ENCODE measurements at regions not wholly inside any gene's neighbourhood (a gene's known extent, or its start where the extent isn't known, plus 50 kb on each side); places are given as distances from the start of the nearest gene placed in this dataset.

DNA sequence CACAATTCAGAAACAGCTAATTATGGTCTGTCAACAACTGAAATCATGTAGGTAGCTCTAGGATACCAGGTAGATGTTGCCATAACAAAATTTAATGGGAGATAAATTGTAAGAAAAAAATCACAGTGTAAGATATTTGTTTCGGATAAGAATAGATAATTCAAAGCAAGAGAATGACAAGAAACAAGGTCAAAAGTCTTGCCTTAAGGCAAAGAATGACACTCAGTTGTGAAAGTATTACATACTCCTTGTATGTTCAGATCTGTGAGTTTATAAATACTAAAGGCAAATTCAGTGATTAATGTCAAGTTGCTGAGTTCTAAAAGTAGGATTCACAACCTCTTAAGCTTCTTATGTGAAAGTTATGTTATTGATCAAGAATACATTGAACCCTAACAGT is 772.2 kb upstream of the SGO1 start:
- H3K9ac ChIP-seq (ENCODE audit: extremely low read depth, insufficient read length, low read length), result no peak overlapping the region
- H3K56ac ChIP-seq (ENCODE audit: insufficient read length, low read depth, low read length), result no peak overlapping the region
- H3T11ph ChIP-seq (ENCODE audit: low read length), result no peak overlapping the region
- H3K9me3 ChIP-seq (ENCODE audit: control insufficient read depth, low read depth, low read length), result no peaks in the 10 kb centered on the region
- no peak overlapping the region for H2AFZ ChIP-seq (ENCODE audit: low read length)
- H3K27me3 Mint-ChIP-seq (ENCODE audit: low read depth), result no peaks in the 10 kb centered on the region
- H3K18ac ChIP-seq (ENCODE audit: insufficient read length, low read depth, low read length), result no peak overlapping the region
- H4K5ac ChIP-seq (ENCODE audit: insufficient read length, low read depth, low read length), result no peak overlapping the region
- H3K4me1 Mint-ChIP-seq, result peaks cover 8 to 18% of the 10 kb centered on the region in 2 experiments
- H3K4ac ChIP-seq (ENCODE audit: low read depth, low read length), result no peak overlapping the region
- no peak overlapping the region for H2BK12ac ChIP-seq (ENCODE audit: insufficient read length, low read depth, low read length)
- no peak overlapping the region for H2BK20ac ChIP-seq (ENCODE audit: low read depth, low read length, poor library complexity, severe bottlenecking)
- no peaks in the 10 kb centered on the region for H4K20me1 ChIP-seq (ENCODE audit: control insufficient read depth, insufficient read depth, insufficient read length)
- H3K79me1 ChIP-seq (ENCODE audit: insufficient read depth, low read depth, low read length, poor library complexity, severe bottlenecking), result no peaks in the 10 kb centered on the region
- H2BK120ac ChIP-seq (ENCODE audit: low read depth, low read length, poor library complexity, severe bottlenecking), result no peak overlapping the region
- no peaks in the 10 kb centered on the region for H3K4me1 ChIP-seq (ENCODE audit: insufficient read depth, low read length)
- H3K27ac ChIP-seq (ENCODE audit: insufficient read length, low read depth, low read length), result no peak overlapping the region
- no peak for DNase-seq
- H3K27ac Mint-ChIP-seq, result no peak overlapping the region
- no peaks in the 10 kb centered on the region for H3K23me2 ChIP-seq (ENCODE audit: insufficient read length, low read depth, low read length, poor library complexity, severe bottlenecking)
- no peak overlapping the region for H2AK5ac ChIP-seq (ENCODE audit: insufficient read length, low read length)
- H3K23ac ChIP-seq (ENCODE audit: insufficient read length, low read depth, low read length), result no peak overlapping the region
- no peak overlapping the region for H4K91ac ChIP-seq (ENCODE audit: insufficient read length, low read depth, low read length)
- TF ChIP-seq, protein P1, sequence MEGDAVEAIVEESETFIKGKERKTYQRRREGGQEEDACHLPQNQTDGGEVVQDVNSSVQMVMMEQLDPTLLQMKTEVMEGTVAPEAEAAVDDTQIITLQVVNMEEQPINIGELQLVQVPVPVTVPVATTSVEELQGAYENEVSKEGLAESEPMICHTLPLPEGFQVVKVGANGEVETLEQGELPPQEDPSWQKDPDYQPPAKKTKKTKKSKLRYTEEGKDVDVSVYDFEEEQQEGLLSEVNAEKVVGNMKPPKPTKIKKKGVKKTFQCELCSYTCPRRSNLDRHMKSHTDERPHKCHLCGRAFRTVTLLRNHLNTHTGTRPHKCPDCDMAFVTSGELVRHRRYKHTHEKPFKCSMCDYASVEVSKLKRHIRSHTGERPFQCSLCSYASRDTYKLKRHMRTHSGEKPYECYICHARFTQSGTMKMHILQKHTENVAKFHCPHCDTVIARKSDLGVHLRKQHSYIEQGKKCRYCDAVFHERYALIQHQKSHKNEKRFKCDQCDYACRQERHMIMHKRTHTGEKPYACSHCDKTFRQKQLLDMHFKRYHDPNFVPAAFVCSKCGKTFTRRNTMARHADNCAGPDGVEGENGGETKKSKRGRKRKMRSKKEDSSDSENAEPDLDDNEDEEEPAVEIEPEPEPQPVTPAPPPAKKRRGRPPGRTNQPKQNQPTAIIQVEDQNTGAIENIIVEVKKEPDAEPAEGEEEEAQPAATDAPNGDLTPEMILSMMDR (conservative IDR thresholded peaks at IDR 0.05), result no peak
- no peaks in the 10 kb centered on the region for H3K27me3 ChIP-seq (ENCODE audit: insufficient read depth, low read length)
- no peak overlapping the region for H3K4me3 Mint-ChIP-seq
- no peak overlapping the region for H2BK15ac ChIP-seq (ENCODE audit: low read depth, low read length)
- H4K8ac ChIP-seq (replicated peaks; ENCODE audit: insufficient read length, low read depth, low read length), result no peak overlapping the region
- H3K9me3 Mint-ChIP-seq, result peaks cover 0 to 2% of the 10 kb centered on the region in 2 experiments; a peak in 1 of 5 replicates
- no peak overlapping the region for H3K4me2 ChIP-seq (ENCODE audit: insufficient read depth, insufficient read length, low read length)
- H3K36me3 Mint-ChIP-seq (ENCODE audit: insufficient read depth in 1 of 3, low read depth in 3 of 3), result peaks cover 0 to 2% (median 0%) of the 10 kb centered on the region in 3 experiments; a peak in 1 of 7 replicates
- H2BK5ac ChIP-seq (ENCODE audit: insufficient read length, low read length), result no peak overlapping the region
- WGBS (ENCODE audit: extremely low coverage, insufficient read length, low lambda C conversion rate), result 100% methylated on average over 1 of the region's 1 CpG
- no peaks in the 10 kb centered on the region for H3K79me2 ChIP-seq (ENCODE audit: insufficient read depth, low read length)
- H3K14ac ChIP-seq (ENCODE audit: insufficient read depth, low read length), result no peak overlapping the region

Data from H9 (cell line).